ENCODE measurements at regions not wholly inside any gene's neighbourhood (a gene's known extent, or its start where the extent isn't known, plus 50 kb on each side); places are given as distances from the start of the nearest gene placed in this dataset.

- TF ChIP-seq CTCF (IDR thresholded peaks at IDR 0.05) (no peak), POLR2A (IDR thresholded peaks at IDR 0.05) (no peak)
Measured at GRCh38 chr5:26727916-26728315, 310.5 kb downstream of the CDH9 start.
